ENCODE measurements at regions not wholly inside any gene's neighbourhood (a gene's known extent, or its start where the extent isn't known, plus 50 kb on each side); places are given as distances from the start of the nearest gene placed in this dataset.

GRCh38 chr7:156151078-156151477 lies 338.8 kb upstream of the SHH start:
- no peaks in the 10 kb centered on the region for H3K27me3 ChIP-seq (ENCODE audit: control insufficient read depth in 4 of 4, insufficient read depth in 4 of 4, low read length in 3 of 4)
- peaks cover 0 to 1% (median 0%) of the 10 kb centered on the region in 4 donors for H3K4me1 ChIP-seq (ENCODE audit: control insufficient read depth in 4 of 4, insufficient read depth in 4 of 4, low read length in 3 of 4)
- 69% methylated on average over 8 of the region's 8 CpGs for WGBS
- no peaks in the 10 kb centered on the region for H3K36me3 ChIP-seq (ENCODE audit: control insufficient read depth in 4 of 4, insufficient read depth in 3 of 4, low read depth in 1 of 4, low read length in 3 of 4)
- H3K4me3 ChIP-seq (ENCODE audit: low read depth in 1 of 3, low read length in 3 of 3): no peak overlapping the region
- H3K27ac ChIP-seq (ENCODE audit: low read depth in 1 of 2, low read length in 2 of 2): no peak overlapping the region
- no peak overlapping the region for H3K9ac ChIP-seq (ENCODE audit: low read depth in 1 of 2, low read length in 2 of 2)
- H3K9me3 ChIP-seq (ENCODE audit: control insufficient read depth in 4 of 4, low read length in 3 of 4): no peaks in the 10 kb centered on the region
- TF ChIP-seq YY1 (IDR thresholded peaks at IDR 0.05): no peak
- no peak for TF ChIP-seq GABPA (IDR thresholded peaks at IDR 0.05 in 1 of 2, conservative IDR thresholded peaks at IDR 0.05 in 1 of 2)
- TF ChIP-seq CTCF (IDR thresholded peaks at IDR 0.05; ENCODE audit: low read depth, low read length, missing input control): no peak
- no peak for TF ChIP-seq MAX (IDR thresholded peaks at IDR 0.05)
- TF ChIP-seq RXRA (IDR thresholded peaks at IDR 0.05): no peak
- no peak for TF ChIP-seq NR2F2 (IDR thresholded peaks at IDR 0.05)
- no peak for TF ChIP-seq HNF4G (IDR thresholded peaks at IDR 0.05)
- TF ChIP-seq FOXA2 (IDR thresholded peaks at IDR 0.05): no peak
- no peak for TF ChIP-seq RAD21 (IDR thresholded peaks at IDR 0.05)
- no peak for TF ChIP-seq HNF4A (conservative IDR thresholded peaks at IDR 0.05)
- no peak for TF ChIP-seq ZBTB33 (IDR thresholded peaks at IDR 0.05)
- TF ChIP-seq JUND (IDR thresholded peaks at IDR 0.05): no peak
- no peak for TF ChIP-seq FOXA1 (IDR thresholded peaks at IDR 0.05)
- no peak for TF ChIP-seq REST (IDR thresholded peaks at IDR 0.05)
- TF ChIP-seq TAF1 (conservative IDR thresholded peaks at IDR 0.05): no peak
- no peak for TF ChIP-seq ATF3 (IDR thresholded peaks at IDR 0.05)
- TF ChIP-seq EGR1 (IDR thresholded peaks at IDR 0.05; ENCODE audit: low read depth in 2 of 2): no peak
- TF ChIP-seq SP1 (IDR thresholded peaks at IDR 0.05): no peak
- no peak for DNase-seq (ENCODE audit: low spot score)
